AG20443 (cell line): ENCODE measurements at regions not wholly inside any gene's neighbourhood (a gene's known extent, or its start where the extent isn't known, plus 50 kb on each side); places are given as distances from the start of the nearest gene placed in this dataset.

Experiments used
- DNase-seq: peaks from one replicate; pipeline ENCODE4 v3.0.0; 2012; ENCODE audit warnings: low spot score, mixed read lengths

DNA sequence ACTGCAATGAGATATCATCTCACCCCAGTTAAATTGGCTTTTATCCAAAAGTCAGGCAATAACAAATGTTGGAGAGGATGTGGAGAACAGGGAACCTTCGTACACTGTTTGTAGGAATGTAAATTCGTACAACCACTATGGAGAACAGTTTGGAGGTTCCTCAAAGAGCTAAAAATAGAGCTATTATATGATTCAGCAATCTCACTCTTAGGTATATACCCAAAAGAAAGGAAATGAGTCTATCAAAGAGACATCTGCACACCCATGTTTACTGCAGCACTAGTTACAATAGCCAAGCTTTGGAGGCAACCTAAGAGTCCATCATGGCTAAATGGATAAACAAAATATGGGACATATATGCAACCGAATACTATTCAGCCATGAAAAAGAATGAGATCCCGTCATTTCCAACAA lies 68.0 kb upstream of the HES1 start:
- DNase-seq: no peak

DNA sequence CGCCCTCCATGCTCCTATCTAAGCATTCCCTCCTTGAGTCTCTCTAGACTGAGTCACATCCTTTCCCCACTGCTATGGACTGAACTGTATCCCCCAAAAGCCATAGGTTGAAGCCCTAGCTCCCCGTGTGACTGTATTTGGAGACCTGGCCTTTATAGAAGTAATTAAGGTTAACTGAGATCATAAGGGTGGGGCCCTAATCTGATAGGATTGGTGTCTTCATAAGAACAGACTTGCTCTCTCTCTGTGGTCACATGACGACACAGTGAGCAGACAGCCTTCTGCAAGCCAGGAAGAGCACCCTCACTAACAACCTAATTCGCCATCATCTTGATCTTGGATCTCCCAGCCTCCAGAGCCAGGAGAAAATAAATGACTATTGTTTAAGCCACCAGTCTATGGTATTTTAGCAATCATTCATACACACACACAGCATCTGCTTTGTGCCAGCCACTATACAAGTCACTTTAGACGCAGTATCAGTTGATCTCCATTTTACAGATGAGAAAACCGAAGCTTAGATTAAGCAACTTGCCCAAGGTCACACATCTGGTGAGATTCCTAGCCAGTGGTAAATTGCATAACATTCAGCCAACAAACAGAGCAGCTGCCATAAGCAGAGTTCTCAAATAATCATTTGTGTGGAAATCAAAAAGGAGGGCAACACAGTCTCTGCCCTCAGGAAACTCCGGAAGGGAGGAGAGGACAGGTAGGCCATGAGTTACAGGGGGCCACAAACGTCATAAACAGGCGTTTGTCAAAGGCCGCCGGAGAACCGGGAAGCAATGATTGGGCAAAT lies 66.3 kb upstream of the HES1 start:
- DNase-seq: no peak

DNA sequence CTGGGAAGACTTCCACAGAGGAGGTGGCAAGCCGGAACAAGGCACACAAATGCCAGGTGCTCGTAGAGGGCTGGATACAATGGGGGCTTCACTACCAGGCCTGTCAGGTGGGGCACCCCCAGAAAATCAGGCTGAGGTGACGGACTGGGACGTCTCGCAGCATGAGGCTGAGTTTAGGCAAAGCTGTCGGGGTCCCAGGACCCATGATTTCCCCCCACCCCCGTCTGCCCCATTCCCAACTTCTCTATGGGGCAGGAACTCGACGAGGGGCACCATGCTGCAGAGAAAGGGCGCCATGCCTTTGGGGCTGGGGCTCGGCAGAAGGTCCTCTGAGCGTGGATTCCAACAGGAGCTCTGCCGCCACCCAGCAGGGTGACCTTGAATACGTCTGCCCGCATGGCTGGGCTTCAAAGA lies 65.7 kb upstream of the HES1 start:
- DNase-seq: no peak

DNA sequence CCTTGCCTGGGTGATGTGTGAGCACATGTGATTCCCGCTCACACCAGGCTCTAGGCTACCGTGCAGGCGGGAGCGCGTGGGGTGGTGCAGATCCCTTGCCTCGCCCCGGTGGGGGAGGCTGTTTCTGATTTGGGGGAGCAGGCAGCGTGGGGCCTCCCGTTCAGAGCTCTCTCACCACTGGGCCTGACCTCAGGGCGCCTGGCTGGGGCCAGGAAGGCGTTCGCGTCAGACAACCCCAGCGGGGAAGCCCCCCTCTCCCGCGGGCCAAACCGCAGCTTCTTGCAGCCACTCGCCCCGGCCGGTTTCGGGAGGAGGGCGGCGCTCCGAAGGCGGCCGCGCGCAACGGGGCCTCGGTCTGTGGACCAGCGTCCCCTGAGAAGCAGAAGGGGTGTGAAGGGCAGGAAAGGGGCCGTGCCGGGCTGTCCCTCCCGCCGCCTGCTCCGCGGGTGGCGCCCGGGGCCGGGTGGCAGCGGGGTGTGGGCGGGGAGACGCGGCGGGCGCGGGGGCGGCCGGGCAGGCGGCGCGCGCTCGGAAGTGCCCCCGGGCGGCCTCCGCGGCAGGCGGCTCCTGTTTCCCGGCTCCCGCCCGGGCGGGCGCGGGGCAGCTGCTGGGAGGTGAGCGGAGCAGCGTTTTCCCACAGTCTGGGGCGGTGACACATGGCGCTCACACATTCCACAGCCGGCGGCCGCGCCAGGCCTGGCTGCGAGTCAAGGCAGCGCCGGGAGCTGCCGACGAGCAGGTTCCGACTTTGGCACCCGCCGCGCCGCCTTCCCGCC lies 65.1 kb upstream of the HES1 start:
- peak; percentile 95 for DNase-seq

DNA sequence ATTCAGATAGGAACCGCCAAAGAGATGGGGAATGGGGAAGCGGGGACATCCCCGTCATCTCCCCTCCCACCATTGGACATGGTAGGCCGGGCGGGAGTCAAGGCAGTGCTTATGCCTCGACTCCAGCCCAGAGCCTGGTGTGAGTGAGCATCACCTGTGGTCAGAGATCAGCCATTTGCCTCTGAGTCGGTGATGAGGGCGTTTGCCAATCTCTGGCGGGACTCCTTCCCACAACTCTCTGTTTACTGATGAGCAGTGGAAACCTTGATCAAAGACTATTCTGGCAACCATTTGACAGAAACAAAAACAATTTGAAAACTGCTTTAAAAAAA lies 63.9 kb upstream of the HES1 start:
- no peak for DNase-seq

DNA sequence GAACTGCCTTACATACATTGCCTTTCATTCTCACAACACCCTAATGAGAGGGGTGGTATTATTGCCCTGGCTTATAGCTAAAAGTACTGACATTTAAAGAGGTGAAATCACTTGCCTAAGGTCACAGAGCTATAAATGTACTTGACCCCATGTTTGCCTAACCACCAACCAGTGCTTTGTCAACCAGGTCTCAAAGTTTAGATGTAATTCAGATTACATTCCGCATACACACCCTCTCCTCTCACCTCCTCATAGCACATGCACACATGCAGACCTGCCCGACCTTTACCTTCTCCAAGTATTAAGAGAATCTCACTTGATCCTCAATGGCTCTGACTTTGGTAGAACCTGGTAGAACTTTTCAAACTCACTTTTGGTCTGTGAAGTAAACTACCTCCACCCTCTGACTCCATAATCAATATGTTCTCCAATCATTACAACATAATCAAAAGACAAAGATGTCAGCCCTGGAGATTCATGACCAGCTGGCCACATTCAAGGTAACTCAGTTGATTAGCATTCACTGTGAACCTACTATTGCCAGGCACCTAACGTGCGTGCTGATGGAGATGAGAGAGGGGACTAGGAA lies 63.2 kb upstream of the HES1 start:
- no peak for DNase-seq

DNA sequence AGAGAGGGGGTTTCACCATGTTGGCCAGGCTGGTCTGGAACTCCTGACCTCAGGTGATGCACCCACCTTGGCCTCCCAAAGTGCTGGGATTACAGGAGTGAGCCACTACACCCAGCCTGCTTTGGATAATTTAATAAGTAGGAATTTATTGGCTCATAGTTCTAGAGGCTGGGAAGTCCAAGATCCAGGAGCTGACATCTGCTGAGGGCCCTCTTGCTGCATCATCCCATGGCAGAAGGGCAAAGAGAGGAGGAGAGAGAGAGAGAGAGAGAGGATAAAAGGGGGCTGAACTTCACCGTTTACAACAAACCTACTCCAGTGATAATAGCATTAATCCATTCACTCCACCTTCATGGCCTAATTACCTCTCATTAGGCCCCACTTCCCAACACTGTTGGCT lies 62.0 kb upstream of the HES1 start:
- no peak for DNase-seq

DNA sequence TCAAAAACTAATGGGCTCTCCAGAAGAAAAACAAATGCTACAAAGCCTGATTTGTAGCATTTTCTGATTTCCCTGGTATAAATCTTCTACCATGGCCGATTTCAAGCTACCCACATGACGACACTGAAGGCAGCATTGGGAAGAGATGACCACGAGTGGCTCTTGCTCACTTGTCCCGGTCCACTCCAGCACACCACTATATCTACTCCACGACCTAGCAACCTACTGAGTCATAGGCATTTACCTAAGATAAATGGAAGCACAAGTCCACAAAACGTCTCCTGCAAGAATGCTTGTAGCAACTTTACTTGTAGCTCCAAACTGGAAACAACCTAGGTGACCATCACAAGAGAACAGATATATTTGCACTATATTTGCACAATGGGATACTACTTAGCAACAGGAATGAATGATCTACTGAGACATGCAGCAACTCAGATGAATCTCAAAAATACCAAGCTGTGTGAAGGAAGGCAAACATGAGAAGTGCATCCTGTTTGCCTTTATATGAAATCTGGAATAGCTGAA lies 60.8 kb upstream of the HES1 start:
- DNase-seq: no peak

DNA sequence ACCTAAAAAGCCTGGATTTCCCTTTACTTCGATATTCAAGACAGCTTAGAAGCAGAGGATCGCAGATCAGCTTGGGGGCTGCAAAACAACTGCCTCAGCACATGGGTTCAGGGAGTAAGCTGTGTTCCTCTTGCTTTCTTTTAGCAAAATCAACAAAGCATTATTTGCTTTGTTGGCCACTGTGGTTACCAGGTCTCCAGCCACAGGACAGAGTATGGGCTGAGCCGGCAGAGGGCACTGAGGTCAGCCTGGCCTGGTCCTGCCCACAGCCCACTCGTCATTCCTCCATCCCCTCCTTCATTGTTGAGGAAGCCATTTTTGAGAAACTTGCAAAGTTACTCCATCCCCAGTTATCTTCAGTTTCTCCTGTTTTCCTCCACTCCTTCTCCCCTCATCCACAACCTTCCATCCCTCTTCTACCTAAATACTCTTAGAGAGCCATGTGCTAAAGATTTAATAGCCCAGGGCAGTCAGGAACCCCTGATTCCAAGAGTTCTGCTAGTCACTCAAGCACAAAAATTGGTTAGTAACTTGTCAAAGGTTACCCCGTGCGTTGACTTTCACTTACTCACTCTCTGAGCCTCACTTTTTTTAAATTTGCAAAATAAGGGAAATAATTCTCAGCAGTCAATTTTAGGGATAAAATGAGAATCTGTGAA lies 60.0 kb upstream of the HES1 start:
- DNase-seq: no peak

DNA sequence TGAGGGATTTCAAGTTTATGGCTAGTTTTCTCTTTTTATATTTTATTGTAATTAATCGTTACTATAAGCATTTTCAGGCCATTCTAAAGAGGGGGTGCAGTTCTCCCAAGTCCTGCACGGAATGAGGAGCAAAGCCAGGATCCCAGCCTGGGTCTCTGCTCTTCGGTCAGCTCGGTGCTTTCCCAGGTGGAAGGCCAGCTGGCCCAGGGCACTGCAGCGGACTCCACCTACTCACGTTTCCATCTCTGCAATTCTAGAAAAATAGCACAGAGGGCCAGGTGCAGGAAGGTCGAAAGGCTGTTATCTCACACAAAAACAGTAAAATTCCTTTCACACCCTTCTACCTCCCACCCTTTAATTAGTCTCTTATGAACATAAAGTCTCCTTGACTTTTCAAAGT lies 59.5 kb upstream of the HES1 start:
- no peak for DNase-seq

DNA sequence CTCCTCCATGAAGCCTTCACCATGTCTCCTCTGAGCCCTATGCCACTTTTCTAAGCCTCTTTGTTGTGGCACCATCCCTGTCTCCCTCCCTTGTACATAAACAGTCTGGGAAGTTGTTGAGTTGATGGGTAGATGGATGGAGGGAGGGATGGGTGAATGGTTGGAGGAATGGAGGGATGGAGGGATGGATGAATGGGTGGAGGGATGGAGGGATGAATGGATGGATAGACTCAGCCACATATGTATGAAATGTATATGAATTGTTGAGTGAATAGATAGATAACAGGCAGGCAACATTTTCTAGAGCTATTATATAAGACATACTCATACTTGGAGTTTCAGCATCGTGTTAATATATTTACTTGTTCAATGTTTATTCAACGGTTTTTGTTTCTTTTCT lies 58.3 kb upstream of the HES1 start:
- no peak for DNase-seq

DNA sequence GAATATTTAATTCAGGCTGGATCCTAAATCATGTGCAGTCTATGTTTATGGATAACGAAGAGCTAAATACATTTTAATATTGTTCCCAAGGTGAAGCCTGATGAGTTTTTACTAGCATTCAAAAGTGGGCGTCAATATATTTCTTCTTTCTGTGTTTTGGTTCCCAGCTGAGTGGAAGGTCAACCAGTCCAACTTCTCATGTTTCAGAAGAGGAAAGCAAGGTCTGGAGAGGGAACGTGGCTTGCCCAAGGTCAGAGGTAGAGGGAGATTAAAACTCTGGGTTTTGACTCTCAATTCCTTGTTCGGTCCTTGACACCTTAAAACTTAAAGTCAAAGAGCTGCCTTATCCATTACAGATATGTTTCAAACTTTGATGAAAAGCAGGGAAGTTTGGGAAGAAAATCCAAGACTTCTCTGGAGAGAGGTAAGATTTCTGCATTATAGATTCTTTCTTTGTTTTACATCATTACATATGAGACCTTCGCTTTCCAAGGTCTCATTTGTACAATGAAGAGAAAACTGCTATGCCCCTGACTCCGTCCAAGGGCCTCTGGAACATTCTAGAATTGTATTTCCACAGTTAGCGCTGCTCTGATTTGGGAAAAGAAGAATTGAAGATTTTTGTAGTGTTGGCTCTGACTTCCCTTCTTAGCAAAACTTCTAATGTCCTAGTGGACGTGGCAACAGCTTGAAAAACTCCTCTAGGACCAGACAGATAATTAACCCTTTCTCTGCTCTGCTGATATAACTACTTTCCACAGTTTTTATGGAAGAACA lies 57.7 kb upstream of the HES1 start:
- no peak for DNase-seq

DNA sequence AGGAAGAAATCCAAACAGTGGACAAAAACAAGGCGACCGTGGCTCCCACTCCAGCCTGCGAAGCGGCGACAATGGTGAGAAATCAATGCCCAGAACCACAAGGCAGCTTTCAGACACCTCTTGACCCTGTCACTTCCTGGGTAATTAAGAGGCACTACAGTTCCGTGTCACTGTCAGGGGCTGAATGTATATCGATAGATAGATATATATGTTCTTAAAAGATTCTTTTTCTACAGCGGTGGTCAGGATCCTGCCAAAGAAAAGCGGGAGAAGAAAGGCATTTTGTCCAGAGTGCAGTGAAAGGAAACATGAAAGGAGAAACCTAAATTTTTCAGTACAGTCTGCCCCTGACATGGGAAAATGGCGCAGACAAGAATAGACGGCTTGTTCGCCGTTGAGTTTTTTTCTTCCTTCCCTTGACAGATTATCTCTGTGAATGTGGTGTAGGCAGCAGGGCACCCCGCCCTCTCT lies 56.2 kb upstream of the HES1 start:
- no peak for DNase-seq

DNA sequence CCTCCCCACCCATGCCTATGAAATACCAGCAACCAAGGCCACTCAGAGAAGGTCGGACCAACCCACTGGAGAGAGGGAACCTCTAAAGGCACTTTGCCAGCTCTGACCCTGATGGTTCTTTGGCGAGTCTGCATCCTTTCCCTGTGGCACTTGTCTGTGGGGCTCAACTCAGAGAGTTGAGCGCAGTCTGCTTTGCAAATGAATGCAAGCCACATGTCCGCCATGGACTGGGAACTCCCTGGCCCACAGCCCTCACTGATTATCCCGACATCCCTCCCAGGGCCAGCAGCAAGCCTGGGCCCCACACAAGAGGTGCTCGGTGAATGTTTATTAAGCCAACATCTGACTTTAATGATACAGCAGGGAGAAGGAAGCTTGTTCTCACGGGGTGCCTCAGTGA lies 55.5 kb upstream of the HES1 start:
- DNase-seq: no peak

DNA sequence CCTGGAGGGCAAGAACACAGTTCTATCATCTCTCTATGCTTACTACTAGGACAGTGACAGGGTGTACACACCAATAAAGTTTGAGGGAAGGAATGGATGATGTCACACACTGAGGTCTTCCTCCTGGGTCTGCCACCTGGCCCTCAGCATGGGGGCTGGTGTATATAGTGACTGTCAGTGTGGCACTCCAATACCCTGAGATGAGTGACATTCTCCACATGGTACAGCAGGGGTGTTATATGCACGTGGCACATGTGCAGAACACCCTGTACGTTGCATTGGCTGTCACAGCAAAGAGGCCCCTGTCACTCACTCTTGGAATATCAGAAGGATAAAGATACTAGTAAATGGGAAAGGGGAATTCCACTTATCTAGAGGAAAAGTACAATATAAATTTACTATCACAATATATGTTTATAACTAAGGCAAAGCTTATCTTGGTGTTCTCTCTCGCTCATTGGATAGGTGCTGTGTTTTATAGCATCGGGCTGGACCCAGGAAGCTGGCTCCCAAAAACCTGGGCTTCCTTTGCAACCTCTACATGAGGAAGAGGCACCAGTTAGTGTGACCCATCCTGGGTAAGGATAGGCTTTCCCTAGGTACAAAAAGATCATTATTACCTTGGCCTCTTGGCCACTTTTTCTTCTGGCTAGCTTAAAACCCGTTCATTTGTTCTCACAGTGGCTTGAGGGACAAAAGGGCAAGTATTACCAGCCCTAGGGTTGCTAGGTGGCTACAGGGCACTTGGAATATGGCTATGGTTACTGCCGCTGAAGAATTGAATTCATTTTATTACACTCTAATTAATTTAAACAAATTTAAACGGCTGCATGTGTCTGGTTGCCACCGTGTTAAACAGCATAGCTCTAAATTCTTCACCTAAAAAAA lies 54.8 kb upstream of the HES1 start:
- no peak for DNase-seq

DNA sequence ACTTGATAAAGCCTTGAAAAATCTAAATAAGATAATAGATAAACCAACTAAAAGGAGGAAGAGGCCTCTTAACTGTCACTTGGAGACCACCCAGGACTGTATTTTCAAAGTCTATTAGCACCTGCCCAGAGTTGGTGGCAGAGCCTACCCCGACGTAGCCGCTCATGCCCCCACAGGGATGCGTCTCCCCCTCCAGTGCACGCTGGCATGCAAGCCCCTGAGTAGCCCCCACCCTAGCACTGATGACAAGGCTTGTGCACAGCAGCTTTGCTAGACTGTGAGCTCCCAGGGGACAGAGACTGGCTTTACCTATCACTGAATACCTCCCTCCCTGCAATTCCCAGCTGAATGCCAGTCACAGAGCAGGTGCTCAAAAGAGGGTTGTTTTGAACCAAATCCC lies 54.1 kb upstream of the HES1 start:
- no peak for DNase-seq

DNA sequence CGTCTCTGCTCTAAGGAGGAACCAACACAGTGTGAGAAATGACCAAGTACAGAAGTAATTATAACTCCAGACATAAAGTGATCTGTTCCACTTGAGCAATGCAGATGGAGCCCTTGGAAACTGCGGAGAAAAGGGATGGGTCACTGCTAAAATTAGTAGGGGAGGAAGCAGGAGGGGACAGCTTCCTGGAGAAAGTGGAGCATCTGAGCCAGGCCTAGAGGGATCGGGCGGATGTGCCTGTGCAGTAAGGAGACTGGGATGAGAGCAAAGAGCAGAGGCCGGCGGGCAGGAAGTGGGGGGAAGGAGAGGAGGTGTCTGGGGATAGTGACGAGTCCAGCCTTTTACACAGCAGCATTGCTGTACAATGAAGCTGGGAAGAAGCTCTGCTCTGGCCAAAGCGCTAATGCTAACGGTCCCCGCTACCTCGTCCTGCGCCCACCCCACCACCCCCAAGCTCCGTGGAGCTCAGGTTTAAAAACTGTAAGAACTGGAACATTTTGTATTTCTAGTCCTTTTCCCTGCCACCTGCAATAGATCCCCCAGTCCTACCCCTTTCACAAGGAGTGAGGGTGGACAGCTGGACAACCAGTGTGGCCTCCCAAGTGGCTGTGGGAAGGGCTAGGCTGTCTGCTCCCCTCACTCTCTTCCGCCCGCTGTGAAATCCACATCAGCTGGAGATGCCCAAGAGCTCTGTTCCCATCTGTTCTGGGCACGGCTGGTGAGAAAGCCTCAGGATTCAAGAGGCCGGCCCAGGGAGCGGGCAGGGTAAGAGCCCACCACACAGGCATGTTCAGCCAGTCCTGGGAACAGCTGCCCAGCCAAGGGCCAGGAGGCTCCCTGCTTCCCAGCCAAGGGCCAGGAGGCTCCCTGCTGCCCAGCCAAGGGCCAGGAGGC lies 53.0 kb upstream of the HES1 start:
- peak; percentile 74 for DNase-seq

DNA sequence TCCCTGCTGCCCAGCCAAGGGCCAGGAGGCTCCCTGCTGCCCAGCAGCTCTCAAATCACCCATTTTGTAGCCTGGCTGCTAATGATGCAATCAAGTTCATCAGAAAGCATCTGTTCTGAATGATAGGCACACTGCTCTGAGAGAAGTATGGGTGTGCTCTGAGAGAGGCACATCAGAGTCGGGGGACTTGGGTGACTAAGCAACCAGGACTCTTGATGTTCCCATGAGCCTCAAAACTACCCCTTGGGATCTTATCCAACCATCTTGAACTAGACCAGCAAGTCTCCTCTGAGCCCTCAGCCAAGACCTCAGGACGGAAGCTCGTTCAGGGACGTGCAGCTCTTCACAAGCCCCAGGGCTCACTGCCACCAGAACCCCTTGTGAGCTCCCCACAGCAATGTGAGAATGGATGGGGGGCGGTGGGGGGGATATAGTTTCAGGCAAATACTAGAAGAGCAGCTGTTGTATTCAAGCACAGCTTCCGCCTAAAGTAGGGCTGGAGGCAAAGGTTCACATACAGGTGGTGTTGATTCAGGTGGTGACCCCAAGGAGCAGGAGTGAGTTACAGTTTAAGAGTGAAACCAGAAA lies 52.2 kb upstream of the HES1 start:
- no peak for DNase-seq

DNA sequence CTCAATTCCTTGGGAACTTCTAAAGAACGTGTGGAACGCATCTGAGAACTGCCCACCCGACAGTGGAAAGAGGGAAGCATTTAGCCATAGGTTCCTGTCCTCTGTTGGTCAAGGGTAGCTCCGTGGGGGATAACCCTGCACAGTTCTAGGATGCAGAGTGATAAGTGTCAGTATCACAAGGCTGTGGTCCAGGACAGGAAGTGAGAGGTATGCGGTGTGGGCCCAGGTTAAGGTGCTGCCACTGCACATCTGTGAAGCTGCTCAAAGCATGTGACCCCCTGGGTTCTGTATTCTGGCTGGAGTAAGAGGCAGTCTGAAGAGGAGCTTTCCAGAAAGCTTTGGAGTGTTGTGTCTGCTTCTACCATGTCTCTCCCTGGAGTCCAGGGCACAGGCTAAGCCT lies 51.7 kb upstream of the HES1 start:
- DNase-seq: no peak
